AG10803 (cell line): ENCODE measurements at regions not wholly inside any gene's neighbourhood (a gene's known extent, or its start where the extent isn't known, plus 50 kb on each side); places are given as distances from the start of the nearest gene placed in this dataset.

ENCODE experiments used
- DNase-seq: peaks from one replicate; pipeline ENCODE4 v3.0.0; 2010; ENCODE audit warnings: low read depth
- H3K4me3 ChIP-seq: 2 replicates; pipeline ENCODE4 v1.5.1; 2011; ENCODE audit warnings: mild to moderate bottlenecking, low read length, control low read depth
- TF ChIP-seq, protein P1 (sequence below): conservative IDR thresholded peaks from 2 replicates; pipeline ENCODE4 v1.5.1; 2011; ENCODE audit warnings: mild to moderate bottlenecking, low read length, control low read depth, inconsistent platforms

DNA sequence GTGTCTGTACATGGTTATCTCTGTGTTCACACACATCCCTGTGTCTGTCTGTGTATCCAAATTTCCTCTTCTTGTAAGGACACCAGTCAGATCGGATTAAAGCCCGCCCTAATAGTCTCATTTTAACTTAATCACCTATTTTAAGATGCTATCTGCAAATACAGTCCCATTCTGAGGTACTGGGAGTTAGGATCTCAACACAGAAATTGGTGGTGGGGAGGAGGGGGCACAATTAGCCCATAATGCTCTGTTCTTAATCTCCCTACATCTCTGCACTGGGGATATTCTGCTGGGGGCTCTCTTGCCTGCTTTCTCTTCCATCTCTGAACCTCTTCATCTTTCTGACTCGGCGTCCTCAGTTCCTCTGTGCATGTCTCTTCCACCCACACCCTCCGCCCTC lies 320.7 kb downstream of the CDC5L start:
- H3K4me3 ChIP-seq, result no peak overlapping the region
- TF ChIP-seq, protein P1, sequence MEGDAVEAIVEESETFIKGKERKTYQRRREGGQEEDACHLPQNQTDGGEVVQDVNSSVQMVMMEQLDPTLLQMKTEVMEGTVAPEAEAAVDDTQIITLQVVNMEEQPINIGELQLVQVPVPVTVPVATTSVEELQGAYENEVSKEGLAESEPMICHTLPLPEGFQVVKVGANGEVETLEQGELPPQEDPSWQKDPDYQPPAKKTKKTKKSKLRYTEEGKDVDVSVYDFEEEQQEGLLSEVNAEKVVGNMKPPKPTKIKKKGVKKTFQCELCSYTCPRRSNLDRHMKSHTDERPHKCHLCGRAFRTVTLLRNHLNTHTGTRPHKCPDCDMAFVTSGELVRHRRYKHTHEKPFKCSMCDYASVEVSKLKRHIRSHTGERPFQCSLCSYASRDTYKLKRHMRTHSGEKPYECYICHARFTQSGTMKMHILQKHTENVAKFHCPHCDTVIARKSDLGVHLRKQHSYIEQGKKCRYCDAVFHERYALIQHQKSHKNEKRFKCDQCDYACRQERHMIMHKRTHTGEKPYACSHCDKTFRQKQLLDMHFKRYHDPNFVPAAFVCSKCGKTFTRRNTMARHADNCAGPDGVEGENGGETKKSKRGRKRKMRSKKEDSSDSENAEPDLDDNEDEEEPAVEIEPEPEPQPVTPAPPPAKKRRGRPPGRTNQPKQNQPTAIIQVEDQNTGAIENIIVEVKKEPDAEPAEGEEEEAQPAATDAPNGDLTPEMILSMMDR, result no peak
- no peak for DNase-seq

DNA sequence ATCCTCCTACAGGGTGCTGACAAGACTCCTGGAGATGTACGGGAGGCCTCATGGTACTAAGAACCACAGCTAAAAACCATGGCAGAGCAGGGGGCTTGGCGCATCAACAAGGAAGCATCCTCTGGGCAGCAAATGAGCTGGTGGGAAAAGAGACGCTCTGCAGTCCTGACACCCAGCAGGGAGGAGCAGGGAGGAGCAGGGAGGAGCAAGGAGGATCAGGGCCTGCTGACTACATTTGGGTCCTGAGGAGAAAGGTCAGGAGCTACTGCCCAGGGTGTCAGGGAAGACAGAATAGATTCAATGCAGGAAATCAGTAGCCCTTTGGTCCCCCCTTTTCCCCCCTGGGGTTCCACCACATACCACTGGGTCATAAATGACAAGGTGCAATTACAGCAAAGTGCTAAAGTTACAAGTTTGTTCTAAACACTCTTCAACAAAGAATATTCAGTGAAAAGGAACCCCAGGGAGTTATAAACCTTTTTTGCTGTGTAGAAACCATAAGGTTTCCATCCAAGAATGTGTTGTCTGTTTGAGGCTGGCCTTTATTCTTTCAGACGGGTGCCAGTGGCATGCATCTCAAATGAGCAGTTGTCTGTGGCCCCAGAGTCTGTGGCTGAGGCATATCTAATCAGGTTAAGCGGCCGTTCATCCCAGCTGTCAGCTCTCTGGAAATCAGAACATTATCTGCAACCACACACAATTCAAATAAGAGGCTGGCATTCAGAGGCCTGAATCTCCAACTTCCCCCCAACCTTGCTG lies 325.0 kb downstream of the CDC5L start:
- TF ChIP-seq, protein P1, result no peak
- no peak overlapping the region for H3K4me3 ChIP-seq
- DNase-seq, result no peak

DNA sequence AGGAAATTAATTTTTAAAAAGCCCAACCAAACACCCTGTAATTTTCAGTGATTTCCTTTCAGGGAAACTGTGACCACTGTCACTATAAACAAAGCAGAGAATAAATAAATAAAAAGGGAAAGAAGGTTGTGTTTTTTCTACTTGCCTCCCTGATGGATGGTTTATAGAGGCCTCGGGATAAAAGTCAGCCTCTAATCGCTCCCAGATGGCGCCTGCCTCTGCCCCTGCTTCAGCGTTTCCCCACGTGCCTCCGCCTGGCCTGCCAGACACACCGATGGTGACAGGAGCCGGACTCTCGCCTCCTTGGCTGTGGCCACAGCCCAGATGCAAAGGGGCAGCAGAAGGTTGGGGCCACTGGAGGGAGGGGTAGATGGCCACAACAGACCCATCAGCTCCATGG lies 327.7 kb downstream of the CDC5L start:
- TF ChIP-seq, protein P1, result no peak
- no peak overlapping the region for H3K4me3 ChIP-seq
- DNase-seq, result peak; percentile 35

DNA sequence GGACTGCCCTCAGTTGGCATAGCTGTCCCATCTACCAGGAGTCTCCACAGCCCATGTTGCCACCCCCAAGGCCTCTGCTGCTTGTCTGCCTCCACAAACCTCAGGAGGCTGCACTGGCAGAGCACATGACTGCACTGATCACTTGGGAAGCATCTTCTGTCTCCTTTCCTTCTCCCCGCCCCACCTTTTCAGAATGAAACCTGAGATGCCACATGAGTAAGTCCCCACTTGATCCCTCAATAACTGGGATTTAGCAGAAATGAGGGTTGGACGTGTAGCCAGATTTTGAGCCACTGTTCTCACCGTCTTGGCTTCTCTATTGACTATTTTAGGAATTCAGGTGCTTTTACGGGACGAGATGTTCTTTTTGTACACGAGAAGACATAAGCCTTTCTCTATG lies 328.4 kb downstream of the CDC5L start:
- H3K4me3 ChIP-seq, result no peak overlapping the region
- TF ChIP-seq, protein P1, result no peak
- DNase-seq, result no peak

DNA sequence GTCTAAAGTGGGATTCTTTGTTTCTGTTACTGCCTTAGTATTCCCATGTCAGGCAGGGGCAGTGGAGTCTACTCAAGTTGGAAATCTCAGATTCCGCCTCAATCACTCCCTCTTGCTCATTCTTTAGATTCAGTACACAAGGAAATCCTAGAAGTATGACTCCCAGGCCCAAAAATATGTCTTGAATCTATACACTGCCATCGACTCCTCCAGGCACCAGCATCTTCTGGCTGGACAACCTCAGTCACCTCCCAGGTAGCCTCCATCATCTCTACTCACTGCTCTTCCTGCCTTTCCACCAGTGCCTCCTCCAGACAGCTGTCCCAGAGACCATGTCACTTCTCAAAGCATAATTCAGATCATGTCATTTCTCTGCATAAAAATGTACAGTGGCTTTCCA lies 329.9 kb downstream of the CDC5L start:
- no peak overlapping the region for H3K4me3 ChIP-seq
- no peak for DNase-seq
- TF ChIP-seq, protein P1, result no peak

DNA sequence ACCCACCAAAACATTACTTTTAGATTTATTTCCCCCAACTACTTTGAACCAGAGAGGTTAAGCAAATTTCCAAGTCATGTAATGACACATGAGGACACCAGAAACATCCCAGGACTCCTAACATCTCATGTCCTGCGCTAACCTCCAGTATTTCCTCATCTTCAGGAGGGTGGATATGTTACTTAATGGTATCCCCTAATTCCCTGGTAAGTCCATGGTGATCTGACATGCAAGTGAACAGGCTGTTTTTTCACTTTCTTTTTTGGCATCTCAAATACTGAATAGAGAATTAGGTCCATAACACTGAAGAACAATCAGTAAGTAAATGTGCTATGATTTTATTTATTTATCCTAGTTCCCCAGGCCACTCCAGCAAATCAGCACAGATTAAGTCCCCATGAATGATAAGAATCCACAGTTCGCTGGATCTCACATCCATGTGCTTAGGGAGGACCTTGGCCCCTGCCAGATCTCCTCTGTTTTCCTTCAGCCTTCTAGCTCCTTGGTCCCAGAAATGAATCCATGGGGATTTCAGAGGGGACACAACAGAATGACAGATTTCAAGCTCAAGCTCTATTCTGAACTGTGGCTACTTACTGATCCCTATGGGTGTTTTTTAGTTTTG lies 334.6 kb downstream of the CDC5L start:
- DNase-seq, result no peak
- H3K4me3 ChIP-seq, result no peak overlapping the region
- TF ChIP-seq, protein P1, result no peak

DNA sequence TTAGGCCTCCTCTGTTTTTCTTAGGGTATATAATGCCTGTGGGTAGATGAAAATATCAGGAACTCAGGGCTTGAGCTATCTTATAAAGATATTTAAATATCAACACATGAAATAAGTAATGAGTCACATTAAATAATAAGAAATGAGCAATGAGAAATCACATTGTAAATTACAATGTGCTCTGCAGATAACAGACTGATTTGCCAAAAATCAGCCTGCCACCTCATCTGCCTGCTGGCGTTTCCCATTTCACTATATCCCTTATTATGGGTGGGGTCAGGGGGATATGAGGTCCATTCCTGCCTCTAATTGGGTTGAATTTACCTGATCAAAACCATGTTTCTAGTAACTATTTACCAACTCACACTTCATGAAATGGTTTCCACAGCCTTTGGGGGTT lies 335.2 kb downstream of the CDC5L start:
- DNase-seq, result no peak
- TF ChIP-seq, protein P1, result no peak

More for the DNA sequence above, 335.2 kb downstream of the CDC5L start:
- no peak overlapping the region for H3K4me3 ChIP-seq
